ENCODE measurements at regions not wholly inside any gene's neighbourhood (a gene's known extent, or its start where the extent isn't known, plus 50 kb on each side); places are given as distances from the start of the nearest gene placed in this dataset.

DNA sequence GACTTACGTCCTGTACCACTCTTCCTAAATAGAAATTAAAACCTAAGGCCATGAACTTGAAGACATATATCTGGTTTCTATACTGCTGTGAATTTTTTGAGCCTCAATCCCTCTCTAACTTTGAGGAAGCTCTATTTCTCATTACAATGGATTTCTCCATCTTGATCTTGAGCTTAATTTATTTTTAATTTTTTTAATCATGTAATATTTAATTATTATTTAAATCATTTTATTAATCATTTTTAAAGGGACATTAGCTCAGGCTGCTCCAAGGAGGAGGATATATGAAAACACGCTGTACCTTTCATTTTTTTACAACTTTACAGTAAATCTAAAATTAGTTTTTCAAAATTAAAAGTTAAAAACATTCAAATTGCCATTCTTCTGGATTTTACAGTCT is 540.5 kb downstream of the SATB2 start:
- Histone ChIP-seq H3K27ac (no peak overlapping the region), H3K9me3 (peaks cover 2% of the 10 kb centered on the region), H3K36me3 (no peaks in the 10 kb centered on the region), H3K4me3 (no peak overlapping the region), H3K27me3 (replicated peaks; ENCODE audit: insufficient read depth) (no peaks in the 10 kb centered on the region), H3K4me1 (ENCODE audit: control insufficient read depth in 1 of 2, low read depth in 2 of 2) (no peaks in the 10 kb centered on the region)
- DNase-seq (ENCODE audit: low spot score) (no peak), ATAC-seq (ENCODE audit: insufficient number of reproducible peaks, low FRiP score, low read depth) (no peak)
- TF ChIP-seq, protein P1, sequence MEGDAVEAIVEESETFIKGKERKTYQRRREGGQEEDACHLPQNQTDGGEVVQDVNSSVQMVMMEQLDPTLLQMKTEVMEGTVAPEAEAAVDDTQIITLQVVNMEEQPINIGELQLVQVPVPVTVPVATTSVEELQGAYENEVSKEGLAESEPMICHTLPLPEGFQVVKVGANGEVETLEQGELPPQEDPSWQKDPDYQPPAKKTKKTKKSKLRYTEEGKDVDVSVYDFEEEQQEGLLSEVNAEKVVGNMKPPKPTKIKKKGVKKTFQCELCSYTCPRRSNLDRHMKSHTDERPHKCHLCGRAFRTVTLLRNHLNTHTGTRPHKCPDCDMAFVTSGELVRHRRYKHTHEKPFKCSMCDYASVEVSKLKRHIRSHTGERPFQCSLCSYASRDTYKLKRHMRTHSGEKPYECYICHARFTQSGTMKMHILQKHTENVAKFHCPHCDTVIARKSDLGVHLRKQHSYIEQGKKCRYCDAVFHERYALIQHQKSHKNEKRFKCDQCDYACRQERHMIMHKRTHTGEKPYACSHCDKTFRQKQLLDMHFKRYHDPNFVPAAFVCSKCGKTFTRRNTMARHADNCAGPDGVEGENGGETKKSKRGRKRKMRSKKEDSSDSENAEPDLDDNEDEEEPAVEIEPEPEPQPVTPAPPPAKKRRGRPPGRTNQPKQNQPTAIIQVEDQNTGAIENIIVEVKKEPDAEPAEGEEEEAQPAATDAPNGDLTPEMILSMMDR (IDR thresholded peaks at IDR 0.05), result no peak

GRCh38 chr2:198916548-198917080 is 541.1 kb downstream of the SATB2 start:
- Histone ChIP-seq H3K27ac (no peak overlapping the region), H3K9me3 (peaks cover 2% of the 10 kb centered on the region), H3K4me1 (ENCODE audit: control insufficient read depth in 1 of 2, low read depth in 2 of 2) (no peaks in the 10 kb centered on the region), H3K36me3 (no peaks in the 10 kb centered on the region), H3K27me3 (replicated peaks; ENCODE audit: insufficient read depth) (no peaks in the 10 kb centered on the region), H3K4me3 (no peak overlapping the region)
- DNase-seq (ENCODE audit: low spot score) (no peak), ATAC-seq (ENCODE audit: insufficient number of reproducible peaks, low FRiP score, low read depth) (no peak)
- TF ChIP-seq, protein P1 (IDR thresholded peaks at IDR 0.05), result no peak

DNA sequence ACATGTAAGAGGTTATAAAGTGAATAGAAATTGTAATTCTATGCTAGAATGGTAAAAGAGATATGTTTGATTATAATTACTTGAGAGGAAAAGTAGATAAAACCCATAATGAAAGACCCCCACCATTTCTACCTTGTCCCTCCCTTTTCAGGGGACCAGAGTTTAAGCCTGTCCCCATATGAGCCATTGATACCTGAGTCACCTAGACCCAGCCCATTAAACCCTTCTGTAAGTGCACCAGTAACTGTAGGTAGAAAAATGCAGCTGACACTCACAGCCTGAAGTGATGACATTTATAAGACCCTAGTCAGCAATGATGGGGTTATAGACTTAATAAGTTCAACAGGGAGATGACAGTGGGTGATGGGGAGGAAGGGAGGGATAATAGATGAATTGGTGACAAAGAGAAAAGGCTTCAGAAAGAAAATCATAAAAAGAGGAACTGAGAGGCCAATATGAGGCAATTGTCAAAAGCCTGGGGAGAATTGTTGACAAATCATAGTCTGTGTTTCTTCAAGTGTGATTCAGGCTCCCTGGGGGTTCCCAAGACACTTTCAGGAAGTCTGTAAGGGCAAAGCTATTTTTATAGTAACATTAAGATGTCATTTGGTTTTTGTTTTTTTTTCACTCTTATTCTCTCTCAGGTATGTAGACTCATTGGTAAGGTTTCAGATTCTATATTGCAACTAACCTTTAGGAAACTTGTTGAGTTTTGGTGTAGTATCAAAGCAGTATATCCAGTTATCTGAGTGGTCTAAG is 544.2 kb downstream of the SATB2 start:
- H3K4me3 ChIP-seq, result no peak overlapping the region
- ATAC-seq (ENCODE audit: insufficient number of reproducible peaks, low FRiP score, low read depth) (no peak), DNase-seq (ENCODE audit: low spot score) (no peak)
- H3K36me3 ChIP-seq, result no peaks in the 10 kb centered on the region
- H3K27me3 ChIP-seq (replicated peaks; ENCODE audit: insufficient read depth), result no peaks in the 10 kb centered on the region
- H3K27ac ChIP-seq, result no peak overlapping the region
- H3K4me1 ChIP-seq (ENCODE audit: control insufficient read depth in 1 of 2, low read depth in 2 of 2), result peaks cover 0 to 4% of the 10 kb centered on the region in 2 donors
- TF ChIP-seq, protein P1 (IDR thresholded peaks at IDR 0.05), result no peak
- peaks cover 2% of the 10 kb centered on the region for H3K9me3 ChIP-seq

DNA sequence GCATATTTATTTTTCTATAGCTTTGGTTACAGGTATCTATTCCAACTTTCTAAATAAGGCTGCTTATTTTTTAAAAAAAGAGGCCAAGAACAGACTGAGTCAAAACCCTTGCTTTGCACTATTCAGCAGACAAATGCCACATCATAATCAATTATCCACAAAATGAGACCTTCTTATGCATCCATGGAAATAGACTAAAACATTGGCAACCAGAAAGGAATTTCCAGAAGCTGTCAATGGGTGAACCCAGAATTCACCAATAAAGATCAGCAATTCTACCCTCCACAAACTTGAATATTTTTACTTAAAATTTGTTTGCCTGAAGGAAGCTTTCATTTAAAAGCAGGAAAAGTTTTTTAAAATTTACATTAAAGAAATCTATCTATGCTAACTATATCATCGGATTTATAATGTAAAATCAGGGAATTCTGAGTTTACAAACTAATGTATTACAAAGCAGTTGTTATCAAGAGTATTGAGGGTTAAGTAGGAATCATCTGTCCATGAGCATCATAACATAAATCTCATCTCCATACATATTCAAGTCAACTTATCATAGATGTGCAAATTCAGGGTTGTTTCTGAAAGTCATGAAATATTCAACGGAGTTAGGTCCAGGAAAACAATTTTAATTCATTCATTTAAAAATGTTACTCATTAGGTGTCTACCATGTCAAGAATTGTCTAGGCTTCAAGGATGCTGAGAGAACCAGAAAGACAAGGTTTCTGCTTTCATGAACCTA is 548.0 kb downstream of the SATB2 start:
- DNase-seq (ENCODE audit: low spot score) (no peak), ATAC-seq (ENCODE audit: insufficient number of reproducible peaks, low FRiP score, low read depth) (no peak)
- Histone ChIP-seq H3K4me3 (no peak overlapping the region), H3K9me3 (peaks cover 2% of the 10 kb centered on the region), H3K27me3 (replicated peaks; ENCODE audit: insufficient read depth) (no peaks in the 10 kb centered on the region), H3K27ac (no peak overlapping the region), H3K4me1 (ENCODE audit: control insufficient read depth in 1 of 2, low read depth in 2 of 2) (peaks cover 0 to 9% of the 10 kb centered on the region in 2 donors), H3K36me3 (no peaks in the 10 kb centered on the region)
- TF ChIP-seq, protein P1 (IDR thresholded peaks at IDR 0.05), result no peak

GRCh38 chr2:198905881-198906612 is 551.7 kb downstream of the SATB2 start:
- no peaks in the 10 kb centered on the region for H3K36me3 ChIP-seq
- H3K4me3 ChIP-seq, result no peak overlapping the region
- H3K4me1 ChIP-seq (ENCODE audit: control insufficient read depth in 1 of 2, low read depth in 2 of 2), result peaks cover 0 to 9% of the 10 kb centered on the region in 2 donors
- H3K27me3 ChIP-seq (replicated peaks; ENCODE audit: insufficient read depth), result no peaks in the 10 kb centered on the region
- DNase-seq (ENCODE audit: low spot score) (no peak), ATAC-seq (ENCODE audit: insufficient number of reproducible peaks, low FRiP score, low read depth) (no peak)
- no peaks in the 10 kb centered on the region for H3K9me3 ChIP-seq
- no peak overlapping the region for H3K27ac ChIP-seq
- TF ChIP-seq, protein P1 (IDR thresholded peaks at IDR 0.05), result no peak
